Limb (tissue), 2 donors: ENCODE measurements at regions not wholly inside any gene's neighbourhood (a gene's known extent, or its start where the extent isn't known, plus 50 kb on each side); places are given as distances from the start of the nearest gene placed in this dataset.
A peak's percentile ranks its signal among the peaks of the same experiment; 100 is the strongest.

Experiments used
- DNase-seq, 2 donors: peaks; one replicate each; pipeline ENCODE4 v3.0.0-alpha.2; 2016; ENCODE audit errors: extremely low spot score in 2 of 2

DNA sequence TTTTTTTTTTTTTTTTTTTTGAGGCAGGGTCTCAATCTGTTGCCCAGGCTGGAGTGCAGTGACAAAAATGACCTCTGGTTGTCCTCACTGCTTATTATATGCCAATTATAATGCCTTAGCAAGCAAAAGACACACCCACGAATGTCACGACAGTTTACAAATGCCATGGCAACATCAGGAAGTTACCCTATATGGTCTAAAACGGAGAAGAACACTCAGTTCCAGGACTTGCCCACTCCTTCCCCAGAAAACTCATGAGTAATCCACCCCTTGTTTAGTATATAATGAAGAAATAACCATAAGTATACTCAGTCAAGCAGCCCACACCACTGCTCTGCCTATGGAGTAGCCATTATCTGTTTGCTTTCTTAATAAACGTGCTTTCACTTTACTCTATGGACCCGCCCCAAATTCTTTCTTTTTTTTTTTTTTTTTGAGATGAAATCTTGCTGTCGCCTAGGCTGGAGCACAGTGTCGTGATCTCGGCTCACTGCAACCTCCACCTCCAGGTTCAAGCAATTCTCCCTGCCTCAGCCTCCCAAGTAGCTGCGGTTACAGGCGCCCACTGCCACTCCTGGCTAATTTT is 106.2 kb downstream of the SMIM20 start:
- DNase-seq: no peak

DNA sequence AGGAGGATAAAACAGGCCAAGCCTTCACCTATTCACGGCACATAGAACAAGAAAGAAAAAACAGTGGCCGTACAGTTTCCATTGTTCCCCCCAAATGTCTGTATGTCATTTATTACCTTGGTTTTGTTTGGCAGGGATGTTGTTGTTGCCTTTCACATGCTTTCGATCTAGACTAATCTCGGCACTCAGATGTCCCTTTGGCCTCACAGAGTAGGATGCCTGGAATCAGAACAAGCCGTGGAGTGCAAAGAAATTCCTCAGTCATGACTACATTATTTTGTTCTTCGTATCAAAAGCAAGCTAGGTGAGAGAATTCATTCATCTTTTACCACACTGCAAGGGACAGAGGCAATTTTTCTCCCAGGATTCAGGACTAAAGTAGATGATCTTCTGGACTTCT is 106.9 kb downstream of the SMIM20 start:
- DNase-seq: peak in 1 of 2 donors; percentile 49

DNA sequence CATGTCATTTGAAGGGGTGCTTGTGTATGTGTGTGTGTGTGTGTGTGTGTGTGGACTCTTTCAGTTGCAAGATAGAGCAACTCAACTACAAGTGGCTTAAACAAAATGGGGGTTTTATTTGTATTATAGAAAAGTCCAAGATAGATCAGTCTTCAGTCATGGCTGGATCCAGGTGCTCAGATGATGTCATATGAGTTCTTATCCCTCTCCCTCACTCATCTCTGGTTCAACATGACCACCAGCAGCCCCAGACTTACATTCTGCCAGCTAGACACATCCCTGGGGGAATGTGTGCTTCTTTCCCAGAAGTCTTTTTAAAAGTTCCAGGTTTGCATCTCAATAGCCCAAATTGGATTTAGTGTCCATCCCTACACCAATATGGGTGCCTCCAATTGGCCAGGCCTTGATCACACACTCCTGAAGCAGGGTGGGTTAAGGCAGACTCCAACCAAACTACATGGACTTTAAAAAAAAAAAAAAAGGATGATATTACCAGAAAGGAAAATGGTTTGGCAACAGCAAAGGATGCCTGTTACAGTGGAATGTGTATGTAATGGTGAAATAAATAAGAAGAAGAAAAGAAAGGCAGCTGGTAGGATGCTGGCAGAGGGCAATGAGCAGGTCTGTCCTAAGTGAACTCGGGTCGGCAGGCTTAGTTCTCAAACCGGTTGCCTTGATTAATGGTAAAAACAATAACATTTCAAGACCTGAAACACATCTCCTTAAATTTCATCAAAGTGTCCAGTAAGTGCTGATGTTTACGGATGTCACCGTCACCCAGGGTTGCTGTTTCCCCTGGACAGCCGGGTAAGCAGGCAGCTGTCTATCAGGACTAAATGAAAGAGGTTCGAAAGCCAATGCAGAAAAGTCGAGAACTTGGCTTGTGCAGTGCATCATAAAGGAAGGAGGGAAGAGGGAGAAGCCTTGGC is 107.7 kb downstream of the SMIM20 start:
- peak in 1 of 2 donors; percentile 27 for DNase-seq

DNA sequence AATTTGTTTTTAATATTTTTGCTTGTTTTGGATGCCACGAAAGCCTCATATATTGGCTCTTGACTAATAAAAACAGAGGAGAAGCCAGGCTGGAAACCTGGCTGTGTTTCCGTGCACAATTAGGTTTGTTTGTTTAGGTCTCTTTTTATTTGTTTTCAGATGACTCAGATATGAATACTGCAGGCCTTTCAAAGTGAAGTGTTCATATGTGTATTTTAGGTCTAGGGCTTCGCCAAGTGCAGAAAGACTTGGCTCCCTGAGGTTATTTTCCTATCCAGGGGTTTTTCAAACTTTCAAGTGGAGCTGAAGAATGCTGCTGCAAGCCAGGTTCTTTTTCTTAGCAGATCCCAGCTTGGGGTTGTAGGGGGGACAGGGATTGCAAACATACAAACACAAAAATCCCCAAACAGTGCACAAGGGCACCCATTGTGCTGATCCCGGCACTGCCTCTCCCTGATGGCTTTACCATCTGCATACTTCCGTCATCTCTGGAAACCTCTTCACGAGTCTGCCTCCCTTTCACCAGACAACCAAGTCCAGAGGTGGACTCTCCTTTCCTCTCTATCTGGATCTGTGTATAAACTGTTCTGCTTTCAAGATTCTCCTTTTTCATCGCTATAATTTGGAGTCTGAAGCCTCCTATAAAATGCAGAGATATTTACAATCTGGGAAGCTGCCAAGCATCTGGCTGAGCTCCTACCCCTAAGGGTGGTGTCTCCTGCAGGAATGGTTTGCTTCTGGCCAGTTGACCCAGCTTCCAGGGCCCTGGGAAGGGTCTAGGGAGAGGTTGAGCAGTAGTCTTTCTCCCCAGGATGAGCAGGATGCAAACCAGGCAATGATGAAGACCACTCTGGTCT is 108.6 kb downstream of the SMIM20 start:
- peak in 1 of 2 donors; percentile 70 for DNase-seq

DNA sequence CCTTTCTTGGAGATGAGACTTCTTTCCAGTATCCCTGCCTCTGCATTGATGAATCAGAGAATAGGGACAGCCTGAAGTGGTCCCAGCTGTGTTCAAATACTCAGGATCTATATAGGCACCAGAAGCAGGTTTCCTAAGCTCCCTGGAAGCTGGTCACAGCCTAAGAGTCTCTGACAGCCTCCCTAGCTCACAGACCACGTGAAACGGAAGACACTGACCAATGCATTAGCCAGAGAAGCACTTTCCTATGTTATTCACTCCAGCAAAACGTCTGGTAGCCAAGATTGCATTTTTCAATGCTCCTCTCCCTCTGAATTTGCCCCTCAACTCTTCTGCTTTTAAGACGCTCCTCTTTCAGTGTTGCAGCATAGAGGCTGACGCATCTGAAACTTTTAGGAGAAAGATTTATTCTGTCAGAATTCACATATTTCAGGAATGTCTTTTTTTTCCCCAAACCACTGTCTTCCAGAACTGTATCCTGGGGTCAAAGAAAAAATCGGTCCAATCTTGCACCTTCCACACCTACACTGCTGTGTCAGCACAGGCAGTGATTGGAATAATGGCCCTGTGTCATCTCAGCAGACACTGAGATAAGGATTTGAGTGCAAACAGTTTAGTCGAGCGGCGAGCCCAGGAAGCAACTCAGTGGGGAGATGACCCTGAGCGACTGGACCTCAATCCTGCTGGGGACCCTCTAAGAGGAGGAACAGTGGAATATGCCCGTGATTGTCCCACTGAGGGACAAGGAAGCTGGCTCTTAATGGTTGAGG is 109.4 kb downstream of the SMIM20 start:
- DNase-seq: no peak

DNA sequence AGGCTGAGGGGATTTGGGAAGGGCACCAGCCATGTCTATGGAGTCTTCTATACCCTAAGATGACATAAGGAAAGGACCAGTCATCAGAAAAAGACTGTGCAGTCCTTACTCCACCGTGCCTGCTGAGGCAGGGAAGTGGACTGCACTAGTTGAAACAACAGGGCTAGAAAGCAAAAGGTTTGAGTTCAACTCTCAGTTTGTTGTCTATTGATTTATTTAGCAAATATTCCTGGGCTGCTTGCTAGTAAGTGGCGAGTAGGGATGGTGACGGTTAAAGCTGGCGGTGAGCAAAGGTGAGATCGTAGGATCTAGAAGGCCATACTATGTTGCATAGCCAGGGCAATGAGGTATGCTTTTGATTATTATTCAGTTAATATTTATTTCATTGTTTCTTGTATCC is 110.1 kb downstream of the SMIM20 start:
- no peak for DNase-seq

DNA sequence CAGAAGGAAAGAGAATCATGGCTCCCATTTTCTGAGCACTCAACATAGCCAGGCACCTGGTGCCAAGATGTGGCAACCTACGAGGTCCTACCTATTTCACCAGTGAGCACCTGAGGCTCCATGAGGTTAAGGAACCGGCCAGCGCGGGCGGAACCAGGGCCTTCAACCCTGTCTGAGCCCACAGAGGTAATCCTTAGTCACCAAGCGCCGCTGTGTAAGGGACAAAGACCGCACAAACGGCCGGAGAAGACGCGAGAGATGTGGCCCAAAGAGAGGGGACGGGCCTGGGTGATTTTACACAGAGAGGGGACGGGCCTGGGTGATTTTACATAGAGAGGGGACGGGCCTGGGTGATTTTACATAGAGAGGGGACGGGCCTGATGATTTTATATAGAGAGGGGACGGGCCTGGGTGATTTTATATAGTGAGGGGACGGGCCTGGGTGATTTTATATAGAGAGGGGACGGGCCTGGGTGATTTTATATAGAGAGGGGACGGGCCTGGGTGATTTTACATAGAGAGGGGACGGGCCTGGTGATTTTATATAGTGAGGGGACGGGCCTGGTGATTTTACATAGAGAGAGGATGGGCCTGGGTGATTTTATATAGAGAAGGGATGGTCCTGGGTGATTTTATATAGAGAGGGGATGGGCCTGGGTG is 114.2 kb downstream of the SMIM20 start:
- DNase-seq: no peak

DNA sequence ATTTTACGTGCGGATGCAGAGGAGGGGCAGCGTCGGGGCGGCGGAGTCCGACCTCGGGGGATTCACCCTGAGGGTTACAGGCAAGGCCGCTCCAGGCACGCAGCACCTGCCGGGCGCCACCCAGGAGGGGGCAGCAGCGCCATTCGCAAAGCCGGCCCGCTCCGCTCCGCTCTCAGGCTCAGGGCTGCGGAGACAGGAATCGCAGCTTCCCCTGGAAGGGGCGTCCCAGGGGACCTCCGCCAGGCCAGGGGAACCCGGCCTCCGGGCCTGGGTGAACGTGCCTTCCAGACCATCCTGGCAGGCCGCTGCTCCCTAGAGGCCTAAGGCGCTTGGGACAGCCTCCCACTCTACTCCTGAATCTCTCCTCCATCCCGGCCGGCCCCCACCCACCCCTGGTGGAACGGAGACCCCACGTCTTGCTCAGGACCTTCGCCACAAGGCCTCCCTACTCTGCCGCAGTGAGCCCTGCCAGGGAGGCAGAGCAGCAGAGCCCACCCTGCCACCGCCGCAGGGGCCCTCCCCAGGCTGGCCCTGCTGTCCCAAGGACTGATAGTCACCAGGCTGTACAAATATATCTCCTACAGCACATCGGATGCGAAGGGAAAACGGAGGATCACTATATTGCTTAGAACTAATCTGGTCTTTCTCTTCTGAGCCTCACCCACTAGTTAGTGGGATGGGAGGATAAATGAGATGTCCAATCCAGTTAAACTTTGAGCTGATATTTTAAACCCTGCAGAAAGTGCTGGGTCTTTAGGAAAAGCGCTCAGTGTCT is 115.0 kb downstream of the SMIM20 start:
- DNase-seq: peak; percentile 66 to 90

DNA sequence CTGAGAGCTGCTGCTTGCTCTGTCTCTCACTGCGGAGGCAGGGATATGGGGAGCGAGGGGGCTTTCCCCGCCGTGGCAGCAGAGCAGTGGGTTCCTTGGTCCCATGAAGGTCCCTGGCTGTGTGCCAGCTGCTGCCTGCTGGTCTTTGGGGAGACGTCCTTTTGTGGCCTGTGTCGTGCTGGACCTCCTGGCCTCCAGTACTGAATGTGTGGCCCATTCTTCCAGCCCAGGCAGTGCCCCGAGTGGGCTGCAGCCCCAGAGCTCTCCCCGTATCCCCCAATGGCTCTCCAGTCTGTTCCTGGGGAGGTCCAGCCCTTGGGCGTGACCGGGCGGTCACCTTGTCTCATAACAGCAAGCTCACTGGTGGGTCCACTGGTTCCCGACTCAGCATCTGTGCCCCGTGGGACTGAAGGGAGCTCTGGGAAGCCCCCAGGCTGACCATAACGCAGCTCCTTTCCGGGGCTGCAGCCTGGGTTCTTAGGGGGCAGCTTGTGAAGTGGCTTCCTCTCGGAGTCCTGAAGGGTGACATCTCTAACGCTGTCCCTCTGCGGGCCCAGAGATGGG is 115.6 kb downstream of the SMIM20 start:
- peak in 1 of 2 donors; percentile 53 for DNase-seq

DNA sequence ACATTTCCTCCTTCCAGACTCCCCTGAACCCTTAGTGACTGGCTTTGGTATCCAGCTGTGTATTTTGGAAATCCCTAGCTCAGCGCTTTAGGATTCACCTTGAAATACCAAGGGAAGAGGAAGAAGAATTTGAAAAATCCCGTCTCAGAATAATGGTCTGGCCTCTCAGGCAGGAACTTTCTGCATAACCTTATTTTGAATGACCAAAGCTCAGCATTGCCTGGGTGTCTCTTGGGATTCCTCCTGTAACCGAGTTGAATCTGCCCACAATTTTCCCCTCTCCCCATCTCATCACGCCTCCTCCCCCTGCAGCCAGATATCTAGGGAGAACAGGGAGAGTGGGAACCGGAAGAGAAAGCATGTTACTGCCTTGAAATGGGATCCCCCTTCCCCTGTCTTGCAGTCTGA is 116.2 kb downstream of the SMIM20 start:
- DNase-seq: no peak

DNA sequence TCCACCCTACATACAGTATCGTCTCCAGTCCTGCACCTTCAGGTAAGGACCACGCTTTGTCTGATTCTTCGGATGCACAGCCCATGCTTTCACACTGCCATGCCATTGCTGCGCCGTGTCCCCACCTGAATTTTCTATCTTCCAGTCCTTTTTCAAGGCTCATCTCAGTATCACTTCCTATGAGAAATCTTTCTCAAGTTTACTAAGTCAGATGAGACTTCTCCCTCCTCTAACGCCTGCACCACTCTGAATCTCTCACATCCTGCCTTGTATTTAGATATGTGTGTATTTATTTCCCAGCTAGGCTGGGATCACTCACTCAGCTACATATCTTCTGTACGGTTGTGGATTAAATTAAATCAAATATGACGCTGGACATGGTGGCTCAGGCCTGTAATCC is 116.8 kb downstream of the SMIM20 start:
- no peak for DNase-seq

DNA sequence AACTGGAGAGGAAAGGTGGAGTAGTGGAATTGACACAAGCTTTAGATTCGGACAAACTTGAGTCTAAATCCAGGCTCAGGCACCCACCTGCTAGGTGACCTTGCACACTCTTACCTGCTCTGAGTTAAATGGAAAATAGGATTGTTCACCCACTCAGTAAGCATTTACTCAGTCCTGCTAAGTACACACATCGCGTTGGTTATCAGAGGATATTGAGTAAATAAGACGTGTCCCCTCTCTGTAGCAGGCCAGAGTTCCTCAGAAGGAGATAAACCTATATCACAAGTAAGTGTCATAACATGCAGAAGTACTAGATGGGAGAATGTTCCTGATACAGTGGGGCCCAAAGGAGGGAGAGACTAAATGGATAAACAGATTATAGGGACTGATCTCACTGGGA is 117.7 kb downstream of the SMIM20 start:
- DNase-seq: no peak

DNA sequence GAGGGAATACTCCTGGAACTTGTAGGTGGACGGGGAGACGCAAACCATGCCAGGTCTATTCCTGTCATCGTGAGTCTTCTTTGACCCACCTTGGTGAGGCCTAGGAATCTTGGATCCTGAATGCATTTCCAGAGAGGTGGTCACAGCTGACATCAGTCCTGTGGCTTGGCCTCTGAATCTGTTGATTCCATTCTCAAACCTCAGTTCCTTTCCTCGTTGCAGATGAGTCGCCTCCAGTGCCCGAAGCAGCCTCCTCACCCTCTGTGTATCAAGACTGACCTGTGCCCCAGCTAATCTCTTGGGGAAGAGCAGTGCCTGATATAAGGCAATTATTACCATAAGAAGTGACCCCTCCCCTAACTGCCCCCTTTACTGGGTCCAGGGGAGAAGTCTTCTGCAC is 118.1 kb downstream of the SMIM20 start:
- DNase-seq: no peak

DNA sequence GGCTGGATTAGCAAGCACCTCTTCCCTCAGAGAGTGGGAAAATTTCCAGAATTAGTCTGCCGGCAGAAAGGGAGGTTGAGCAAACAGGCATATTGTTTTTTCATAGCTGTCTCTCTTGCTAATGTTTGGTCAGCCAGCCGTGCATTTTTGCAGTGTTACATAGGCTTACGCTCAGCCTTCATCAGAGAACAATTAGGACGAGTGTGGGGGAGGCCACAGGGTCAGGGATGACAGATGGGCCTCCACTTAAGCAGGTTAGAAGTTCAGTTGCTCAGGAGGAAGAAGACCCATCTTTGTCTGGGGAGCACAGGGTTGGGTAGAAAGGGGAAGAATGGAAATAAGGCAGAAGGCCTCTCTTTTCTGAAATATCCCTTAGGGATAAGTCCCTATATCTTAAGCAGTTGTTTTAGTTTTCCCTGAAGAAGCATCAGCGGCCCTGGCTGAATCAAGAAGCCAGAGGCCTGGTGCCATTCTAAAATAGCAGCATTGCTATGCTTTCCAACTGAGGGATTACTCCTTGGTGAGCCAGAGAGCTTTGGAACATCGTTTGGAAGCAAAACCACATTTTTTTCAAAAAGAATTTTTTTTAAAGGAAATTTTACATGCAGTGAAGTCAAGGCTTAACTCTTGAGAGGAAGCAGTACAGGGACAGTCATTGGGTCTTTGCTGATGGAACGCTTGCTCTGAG is 118.8 kb downstream of the SMIM20 start:
- DNase-seq: peak in 1 of 2 donors; percentile 72

DNA sequence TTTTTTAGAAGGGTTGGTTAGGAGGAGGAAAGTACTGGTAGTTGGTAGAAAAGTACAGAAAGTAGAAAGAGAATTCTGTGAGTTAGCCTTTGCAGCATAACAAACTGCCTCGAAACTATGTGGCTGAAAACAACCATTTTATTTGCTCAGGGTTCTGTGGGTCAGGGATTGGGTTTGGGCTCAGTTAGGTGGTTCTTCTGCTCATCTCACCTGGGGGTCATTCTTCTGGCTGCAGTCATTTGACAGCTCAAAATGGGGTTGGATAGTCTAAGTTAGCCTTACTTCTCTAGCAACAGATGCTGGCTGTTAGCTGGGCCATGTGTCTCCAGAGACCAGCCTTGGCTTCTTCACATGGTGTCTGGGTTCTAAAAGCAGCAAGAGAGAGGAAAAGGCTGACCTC is 119.4 kb downstream of the SMIM20 start:
- DNase-seq: no peak

DNA sequence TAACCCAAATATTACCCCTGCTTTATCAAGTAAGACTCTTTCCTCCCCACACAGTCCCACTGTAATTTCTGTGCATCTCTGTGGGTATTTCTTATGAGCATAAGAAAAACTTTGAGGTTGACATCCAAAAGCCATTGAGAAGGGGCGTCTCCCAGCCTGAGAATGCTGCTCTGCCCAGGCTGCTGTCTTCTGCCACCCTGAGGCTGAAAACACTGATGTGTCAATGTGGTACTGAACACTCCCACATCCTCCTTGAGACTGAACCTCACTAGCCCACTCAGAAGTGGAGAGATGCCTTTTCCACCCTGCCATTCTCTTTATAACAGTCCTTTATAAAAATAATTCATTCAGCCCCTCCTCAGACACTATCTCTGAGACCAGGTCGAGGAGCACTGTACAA is 120.8 kb downstream of the SMIM20 start:
- no peak for DNase-seq

DNA sequence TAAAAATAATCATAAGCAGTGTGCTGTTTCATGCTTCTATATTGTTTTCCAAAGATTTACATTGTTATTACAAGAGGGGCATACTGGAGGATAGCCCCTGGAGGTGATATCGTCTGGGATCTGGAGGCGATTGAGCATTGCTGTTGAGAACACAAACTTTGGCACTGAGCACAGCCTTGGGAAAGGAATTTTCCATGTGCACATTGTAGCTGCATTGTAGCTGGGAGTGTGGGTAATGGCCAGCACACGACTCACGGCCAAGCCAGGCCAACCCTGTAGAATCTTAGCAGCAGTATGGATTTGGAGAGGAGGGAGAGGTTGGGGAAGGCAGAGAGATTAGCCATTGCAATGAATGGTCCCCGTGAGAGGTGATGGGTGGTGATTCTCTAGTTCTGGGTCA is 121.9 kb downstream of the SMIM20 start:
- DNase-seq: peak in 1 of 2 donors; percentile 41

DNA sequence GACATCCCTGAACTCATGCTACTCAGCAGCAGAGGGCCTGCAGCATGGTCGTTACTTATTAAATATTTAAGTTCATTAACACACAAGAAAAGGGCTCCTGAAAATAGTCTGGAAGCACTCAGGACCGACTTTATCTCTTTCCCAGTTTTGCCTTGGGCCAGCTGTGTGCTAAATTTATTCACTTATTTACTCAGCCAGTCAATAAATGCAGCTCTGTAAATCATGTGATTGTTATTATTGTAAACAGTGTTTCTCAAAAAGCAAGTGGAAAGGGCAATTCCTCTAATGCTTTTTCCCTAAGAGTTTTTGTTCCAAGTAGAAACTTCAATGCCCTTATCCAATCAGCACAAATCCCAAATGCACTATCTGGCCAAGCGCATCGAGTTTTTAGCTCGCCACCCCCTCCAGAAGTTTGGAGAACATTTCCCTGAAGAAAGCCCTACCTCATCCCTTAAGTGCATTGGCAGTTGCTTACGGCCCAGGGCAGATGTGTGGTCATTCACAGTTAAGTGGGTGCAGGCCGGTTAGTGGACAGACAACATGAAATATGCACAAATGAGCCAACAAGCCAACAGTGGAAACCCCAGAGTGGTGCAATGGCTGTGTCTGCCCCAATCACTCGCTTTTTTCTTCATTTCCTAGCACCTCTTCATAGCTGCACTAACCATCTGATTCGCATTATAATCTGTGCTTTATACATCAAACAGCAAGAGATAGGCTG is 125.8 kb downstream of the SMIM20 start:
- DNase-seq: no peak
